RWPE1 (cell line): ENCODE measurements at regions not wholly inside any gene's neighbourhood (a gene's known extent, or its start where the extent isn't known, plus 50 kb on each side); places are given as distances from the start of the nearest gene placed in this dataset.

ENCODE experiments used
- CTCF ChIA-PET: fragments of 350-600 bp; sonication (Branson Sonifier 250); formaldehyde crosslinking; extraction: SDS; loops from one replicate; lab custom pipeline; 2021; lab: Yijun Ruan, JAX
- POLR2A ChIA-PET: fragments of 400-600 bp; formaldehyde crosslinking; extraction: SDS; loops from one replicate; lab custom pipeline; 2020; ENCODE audit warnings: antibody characterized with exemption; ENCODE audit not compliant: low non-redundant PET; lab: Yijun Ruan, JAX
- DNase-seq: peaks from one replicate; pipeline ENCODE4 v3.0.0; 2012; ENCODE audit warnings: low spot score
- H3K27ac ChIP-seq: fragments of 450-650 bp; 2 replicates; pipeline ENCODE4 v1.5.1; 2017
- CTCF ChIP-seq: fragments of 450-650 bp; conservative IDR thresholded peaks from 2 replicates; pipeline ENCODE4 v1.5.1; 2017; ENCODE audit warnings: low read depth, mild to moderate bottlenecking

- ChIA-PET CTCF (interaction anchor here (0.6 kb wide), 1 partner anchor 31 kb away, joined by 5 read pairs; no protein-coding TSS in a partner anchor), POLR2A (no interaction called here)
- DNase-seq: no peak
- TF ChIP-seq CTCF: no peak
- H3K27ac ChIP-seq: no peak overlapping the region
These were observed 108.2 kb downstream of the RASSF10 start for GRCh38 chr11:13117344-13117743.

GRCh38 chr11:13118194-13118593, 109.1 kb downstream of the RASSF10 start:
- ChIA-PET CTCF (no interaction called here), POLR2A (no interaction called here)
- no peak overlapping the region; the same call in 1 of the 2 replicates for H3K27ac ChIP-seq
- no peak for TF ChIP-seq CTCF
- peak; percentile 63 for DNase-seq

DNA sequence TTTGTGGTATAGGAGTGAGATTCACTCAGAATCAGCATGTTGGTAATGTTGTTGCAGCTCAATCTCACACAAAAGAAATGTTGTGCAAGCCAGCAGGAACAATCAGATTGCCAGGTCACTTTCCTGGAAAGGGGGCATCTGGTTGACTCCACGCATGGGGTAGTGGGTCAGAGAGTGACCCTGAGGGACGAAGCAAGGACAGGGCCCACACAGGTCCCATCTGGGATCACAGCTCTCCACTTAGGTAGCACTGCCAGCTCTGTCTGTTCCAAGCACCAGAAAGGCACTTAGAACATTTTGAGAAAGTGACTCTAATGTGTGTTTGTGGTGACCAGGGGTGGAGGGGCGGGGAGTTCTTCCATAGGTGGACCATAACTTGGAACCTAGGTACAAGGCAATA, 109.5 kb downstream of the RASSF10 start:
- no peak for DNase-seq
- TF ChIP-seq CTCF: no peak
- POLR2A ChIA-PET: no interaction called here
- no peak overlapping the region; the same call in 1 of the 2 replicates for H3K27ac ChIP-seq
- CTCF ChIA-PET: no interaction called here

GRCh38 chr11:13119361-13119760, 110.2 kb downstream of the RASSF10 start:
- CTCF ChIA-PET: no interaction called here
- POLR2A ChIA-PET: no interaction called here
- no peak for DNase-seq
- TF ChIP-seq CTCF: no peak
- H3K27ac ChIP-seq: no peak overlapping the region; the same call in 1 of the 2 replicates

GRCh38 chr11:13119941-13120520, 110.9 kb downstream of the RASSF10 start:
- no peak for TF ChIP-seq CTCF
- ChIA-PET CTCF (interaction anchor here (1.0 kb wide), 1 partner anchor 789 kb away, joined by 4 read pairs; no protein-coding TSS in a partner anchor), POLR2A (no interaction called here)
- DNase-seq: no peak
- no peak overlapping the region; the same call in 1 of the 2 replicates for H3K27ac ChIP-seq

DNA sequence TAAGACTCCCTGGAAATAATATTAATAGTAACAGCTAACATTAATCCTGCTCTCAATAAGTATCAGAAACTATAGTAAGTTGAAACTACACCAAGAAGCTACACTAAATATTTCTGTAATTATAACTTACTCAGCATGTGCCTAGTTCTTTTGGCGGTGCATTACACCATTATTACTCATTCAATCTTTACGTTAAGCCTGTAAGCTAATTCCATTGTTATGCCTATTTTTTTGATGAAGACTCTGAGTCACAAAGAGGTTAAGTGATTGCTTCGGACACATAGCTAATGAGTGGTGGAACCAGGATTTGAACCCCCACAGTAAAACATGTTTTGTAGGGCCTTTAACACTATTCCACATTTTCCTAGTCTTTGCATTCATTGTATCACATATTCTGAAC, 111.6 kb downstream of the RASSF10 start:
- DNase-seq: peak; percentile 86
- ChIA-PET POLR2A (no interaction called here), CTCF (interaction anchor here (1.0 kb wide), 1 partner anchor 789 kb away, joined by 4 read pairs; no protein-coding TSS in a partner anchor)
- no peak for TF ChIP-seq CTCF
- H3K27ac ChIP-seq: no peak overlapping the region
